Kidney capillary endothelial cell (primary cell): ENCODE measurements at regions not wholly inside any gene's neighbourhood (a gene's known extent, or its start where the extent isn't known, plus 50 kb on each side); places are given as distances from the start of the nearest gene placed in this dataset.
A peak's percentile ranks its signal among the peaks of the same experiment; 100 is the strongest.

Source experiments
- DNase-seq: peaks from one replicate; pipeline ENCODE4 v3.0.0-alpha.2; 2018; ENCODE audit warnings: low spot score

GRCh38 chr5:91283899-91284298 is 99.2 kb downstream of the ARRDC3 start:
- DNase-seq: no peak

- no peak for DNase-seq
These were observed 99.8 kb downstream of the ARRDC3 start for GRCh38 chr5:91283326-91283725.

- DNase-seq: no peak
These were observed 100.9 kb downstream of the ARRDC3 start for GRCh38 chr5:91282210-91282609.

- peak; percentile 83 for DNase-seq
These were observed 101.7 kb downstream of the ARRDC3 start for GRCh38 chr5:91281401-91281800.

- peak; percentile 97 for DNase-seq
These were observed 102.5 kb downstream of the ARRDC3 start for GRCh38 chr5:91280362-91281269.

DNA sequence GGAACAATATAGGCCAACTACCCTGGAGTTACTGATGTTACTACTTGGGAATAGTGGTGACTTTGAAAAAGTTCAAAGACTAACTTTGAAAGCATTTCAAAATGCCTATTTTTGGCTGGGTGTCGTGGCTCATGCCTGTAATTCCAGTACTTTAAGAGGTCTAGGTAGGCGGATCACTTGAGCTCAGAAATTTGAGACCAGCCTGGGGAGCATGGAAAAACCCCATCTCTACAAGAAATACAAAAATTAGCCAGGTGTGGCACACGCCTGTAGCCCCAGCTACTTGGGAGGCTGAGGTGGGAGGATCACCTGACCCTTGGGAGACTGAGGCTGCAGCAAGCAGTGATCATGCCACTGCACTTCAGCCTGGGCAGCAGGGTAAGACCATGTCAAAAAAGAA is 105.3 kb downstream of the ARRDC3 start:
- no peak for DNase-seq

DNA sequence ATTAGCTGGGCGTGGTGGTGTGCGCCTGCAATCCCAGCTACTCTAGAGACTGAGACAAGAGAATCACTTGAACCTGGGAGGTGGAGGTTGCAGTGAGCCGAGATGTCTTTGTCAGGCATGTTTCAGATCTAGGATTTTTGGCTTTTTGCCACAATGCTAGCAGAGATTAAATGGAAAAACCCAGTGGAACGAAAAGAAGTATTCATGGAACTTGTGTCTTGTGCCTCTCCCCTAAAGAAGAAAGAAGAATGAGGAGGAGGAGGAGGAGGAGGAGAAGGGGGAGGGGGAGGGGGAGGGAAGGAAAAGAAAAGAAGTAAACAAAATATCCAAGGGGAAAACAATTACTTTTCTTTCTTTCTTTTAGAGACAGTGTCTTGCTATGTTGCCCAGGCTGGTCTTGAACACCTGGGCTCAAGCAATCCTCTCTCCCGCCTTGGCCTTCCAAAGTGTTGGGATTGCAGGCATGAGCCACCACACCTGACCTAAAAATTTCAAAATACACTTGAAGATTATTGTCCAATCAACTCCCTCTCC is 106.0 kb downstream of the ARRDC3 start:
- DNase-seq: no peak

- no peak for DNase-seq
These were observed 110.3 kb downstream of the ARRDC3 start for GRCh38 chr5:91272858-91273257.

DNA sequence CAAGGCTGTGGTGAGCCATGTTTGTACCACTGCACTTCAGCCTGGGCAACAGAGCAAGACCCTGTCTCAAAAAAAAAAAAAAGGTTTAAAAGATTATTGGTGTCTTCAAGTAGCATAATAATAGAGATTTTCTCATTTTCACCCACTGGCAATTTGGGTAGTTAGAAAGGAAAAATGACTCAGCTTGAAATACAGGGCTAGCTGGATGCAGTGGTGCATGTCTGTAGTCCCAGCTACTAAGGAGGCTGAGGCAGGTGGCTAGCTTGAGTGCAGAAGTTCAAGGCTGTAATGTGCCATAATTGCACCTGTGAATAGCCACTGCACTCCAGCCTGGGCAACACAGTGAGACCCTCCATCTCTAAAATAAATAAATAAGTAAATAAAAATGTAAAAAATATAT is 111.1 kb downstream of the ARRDC3 start:
- DNase-seq: no peak

DNA sequence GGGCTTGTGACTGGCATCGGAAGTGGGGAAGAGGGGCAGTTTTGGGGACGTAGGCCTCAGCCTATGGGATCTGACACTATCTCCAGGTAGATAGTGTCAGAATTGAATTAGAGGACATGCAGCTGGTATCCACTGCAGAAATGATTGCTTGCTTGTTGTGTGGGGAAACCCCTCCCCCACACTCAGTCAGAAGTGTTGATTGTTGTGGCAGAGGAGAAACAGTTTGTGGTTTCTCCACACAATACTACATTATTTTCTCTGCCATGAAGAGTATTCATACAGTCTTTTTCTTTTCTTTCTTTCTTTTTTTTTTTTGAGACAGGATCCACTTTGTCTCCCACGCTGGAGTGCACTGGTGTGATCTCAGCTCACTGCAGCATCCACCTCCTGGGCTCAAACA is 113.9 kb downstream of the ARRDC3 start:
- DNase-seq: no peak

GRCh38 chr5:91266184-91266705 is 116.9 kb downstream of the ARRDC3 start:
- DNase-seq: peak; percentile 38

DNA sequence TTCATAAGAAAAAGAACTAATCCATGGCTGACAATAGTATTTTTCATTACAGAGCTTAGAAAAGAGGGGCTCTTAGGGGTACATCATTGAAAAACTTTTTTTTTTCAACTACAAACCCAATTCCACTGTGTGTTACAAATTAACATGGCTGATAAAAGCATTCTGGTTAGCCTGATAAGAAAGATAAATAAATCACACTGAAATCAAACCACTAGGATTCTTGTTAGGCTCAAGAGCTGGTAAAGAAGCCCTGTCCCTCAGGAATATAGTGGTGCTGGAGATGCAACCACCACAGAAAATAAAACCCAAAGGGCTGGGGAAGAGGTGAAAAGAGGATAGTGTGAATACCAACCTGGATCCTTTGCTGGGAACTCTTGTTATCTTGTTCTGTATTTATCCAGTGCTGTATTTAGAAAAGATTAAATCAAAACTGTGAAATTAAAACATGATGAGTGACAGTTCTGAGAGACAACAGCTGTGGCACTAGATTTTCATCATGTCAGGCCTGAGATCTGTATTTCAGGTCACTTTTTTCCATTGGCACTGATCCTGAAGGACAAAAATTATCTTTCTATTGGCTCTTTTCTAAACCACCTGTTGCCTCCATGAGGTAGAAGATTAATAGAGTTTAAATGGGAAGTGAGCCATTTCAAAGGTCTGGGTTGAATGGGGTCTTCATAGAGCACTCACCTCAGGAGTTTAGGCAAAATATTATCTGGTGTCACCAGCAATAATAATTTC is 118.6 kb downstream of the ARRDC3 start:
- DNase-seq: no peak

DNA sequence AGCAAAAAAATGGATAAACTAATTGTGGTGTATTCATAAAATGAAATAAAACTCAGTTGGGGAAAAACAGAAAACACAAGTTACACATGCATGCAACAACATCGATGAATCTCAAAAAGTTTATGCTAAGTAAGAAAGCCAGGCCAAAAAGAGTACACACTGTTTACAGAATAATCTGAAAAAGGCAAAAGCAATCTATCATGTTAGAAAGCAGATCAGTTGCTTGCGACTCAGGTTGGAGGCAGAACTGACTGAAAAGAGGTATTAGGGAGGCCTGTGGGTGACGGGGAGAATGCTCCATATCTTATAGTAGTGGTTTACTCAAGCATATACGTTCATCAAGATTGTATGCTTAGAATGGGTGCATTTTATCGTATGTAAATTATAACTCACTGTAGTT is 119.2 kb downstream of the ARRDC3 start:
- DNase-seq: no peak

DNA sequence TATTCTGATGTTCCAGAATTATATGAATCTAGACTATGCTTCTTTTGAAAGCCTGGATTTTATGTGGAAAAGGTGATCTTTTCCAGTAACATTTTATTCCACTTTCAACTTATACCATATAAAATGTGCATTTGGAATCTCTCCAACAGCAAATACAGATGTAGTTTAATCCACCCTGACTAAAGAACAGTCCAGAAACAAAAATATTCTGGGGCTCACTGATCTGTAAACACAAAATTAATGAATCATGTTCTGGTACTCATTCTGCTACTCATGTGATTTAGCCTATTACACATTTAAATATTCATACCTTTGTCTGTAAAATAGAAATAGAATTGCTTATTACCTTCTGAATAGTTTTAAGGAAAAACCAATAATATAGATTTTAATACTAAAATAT is 125.8 kb downstream of the ARRDC3 start:
- no peak for DNase-seq

- no peak for DNase-seq
These were observed 127.0 kb downstream of the ARRDC3 start for GRCh38 chr5:91256142-91256524.

- no peak for DNase-seq
These were observed 127.5 kb downstream of the ARRDC3 start for GRCh38 chr5:91255396-91256141.

DNA sequence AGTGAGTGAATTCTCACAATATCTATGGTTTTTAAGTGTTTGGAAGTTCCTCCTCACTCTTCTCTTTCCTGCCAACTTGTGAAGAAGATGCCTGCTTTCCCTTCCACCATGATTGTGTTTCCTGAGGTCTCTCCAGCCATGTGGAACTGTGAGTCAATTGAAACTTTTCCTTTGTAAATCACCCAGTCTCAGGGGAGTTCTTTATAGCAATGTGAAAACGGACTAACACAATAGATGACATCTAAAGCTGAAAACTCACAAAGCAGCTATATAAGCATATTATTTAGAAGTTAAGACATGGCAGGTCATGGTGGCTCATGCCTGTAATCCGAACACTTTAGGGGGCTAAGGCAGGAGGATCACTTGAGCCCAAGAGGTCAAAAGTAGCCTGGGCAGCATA is 130.2 kb downstream of the ARRDC3 start:
- no peak for DNase-seq

DNA sequence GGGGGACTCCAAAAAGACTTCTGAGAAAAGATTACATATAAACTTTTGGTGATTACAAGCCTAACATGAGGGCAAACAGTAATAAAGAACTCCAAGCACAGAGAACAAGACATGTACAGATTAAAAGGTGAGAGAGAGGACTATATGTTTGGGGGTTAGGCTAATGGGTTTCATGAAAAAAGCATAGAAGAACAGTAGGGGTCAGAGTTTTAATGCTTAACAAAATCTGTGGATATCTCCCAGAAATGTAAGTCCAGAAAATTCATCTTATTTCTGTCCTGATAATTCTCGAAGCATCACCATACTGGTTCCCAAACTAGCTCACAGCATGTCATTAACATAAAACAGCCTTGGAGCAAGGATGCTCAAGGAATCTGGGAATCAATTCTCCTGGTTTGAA is 137.2 kb downstream of the ARRDC3 start:
- DNase-seq: no peak

GRCh38 chr5:91245074-91245452 is 138.1 kb downstream of the ARRDC3 start:
- DNase-seq: no peak

DNA sequence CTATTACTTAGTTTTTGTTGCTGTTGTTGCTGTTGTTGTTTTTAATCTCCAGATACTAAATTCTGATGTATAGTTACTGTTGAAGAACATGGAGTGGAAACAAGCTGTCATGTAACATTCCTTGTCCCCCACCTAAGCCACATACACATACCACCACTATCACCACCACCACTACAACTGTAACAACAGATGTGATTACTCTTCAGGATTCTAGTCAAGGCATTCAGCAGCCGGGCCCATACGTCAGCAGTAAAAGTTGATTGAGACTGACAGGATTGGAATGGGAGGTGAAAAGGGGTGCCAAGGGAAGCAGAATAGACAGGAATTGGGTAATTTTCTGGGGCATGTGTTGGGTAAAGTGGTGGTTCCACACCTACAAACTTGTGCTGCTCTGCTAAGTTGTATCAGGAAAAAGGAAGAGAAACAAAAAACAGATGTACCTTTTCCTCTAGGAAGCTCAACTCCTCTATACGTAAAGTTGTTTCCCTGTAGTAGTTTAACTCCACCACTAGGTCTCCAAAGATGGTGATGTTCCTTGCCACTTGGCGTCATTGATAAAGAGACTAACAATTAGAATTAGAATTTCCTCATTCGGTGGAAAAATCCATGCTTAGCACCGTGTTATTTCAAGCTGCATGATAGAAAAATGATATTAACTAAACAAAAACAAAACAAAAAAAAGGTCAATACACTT is 138.6 kb downstream of the ARRDC3 start:
- DNase-seq: no peak

DNA sequence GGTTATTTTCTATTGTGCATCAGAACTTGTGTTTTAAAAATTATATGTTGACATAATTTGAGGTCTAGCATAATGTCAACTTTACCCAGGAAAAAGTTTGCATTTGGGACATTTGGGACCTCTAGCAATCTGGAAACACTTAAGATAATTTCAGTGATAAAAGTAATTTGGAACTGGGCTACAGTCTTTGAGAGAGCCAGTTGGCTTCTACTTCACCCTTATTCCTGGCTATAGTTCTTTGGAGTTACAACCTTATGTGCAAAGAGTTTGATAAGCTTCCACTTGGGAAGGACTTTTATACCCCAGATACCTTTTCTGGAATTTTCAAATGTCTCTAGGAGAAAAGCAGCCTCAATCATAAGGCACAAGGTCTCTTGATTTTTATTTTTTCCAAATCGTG is 139.3 kb downstream of the ARRDC3 start:
- no peak for DNase-seq

- no peak for DNase-seq
These were observed 139.8 kb downstream of the ARRDC3 start for GRCh38 chr5:91243286-91243685.
